ENCODE measurements at regions not wholly inside any gene's neighbourhood (a gene's known extent, or its start where the extent isn't known, plus 50 kb on each side); places are given as distances from the start of the nearest gene placed in this dataset.
A peak's percentile ranks its signal among the peaks of the same experiment; 100 is the strongest.

GRCh38 chr3:194983121-194983520 is 287.8 kb downstream of the XXYLT1 start:
- Histone ChIP-seq H3K27me3 (ENCODE audit: control insufficient read depth, insufficient read depth, low read length) (peaks cover 12% of the 10 kb centered on the region), H3K27ac (ENCODE audit: low read depth, low read length) (no peak overlapping the region), H3K9me3 (ENCODE audit: control insufficient read depth, insufficient read depth, low read length) (no peaks in the 10 kb centered on the region; the same call in 1 of the 2 replicates), H3K4me3 (ENCODE audit: low read depth, low read length) (no peak overlapping the region)
- DNase-seq (ENCODE audit: low read depth, low spot score): no peak
- CTCF ChIA-PET: no interaction called here
- TF ChIP-seq CTCF (IDR thresholded peaks at IDR 0.05; ENCODE audit: low read depth, low read length): no peak
- POLR2A ChIA-PET: no interaction called here

- POLR2A ChIA-PET: no interaction called here
- CTCF ChIA-PET: no interaction called here
- TF ChIP-seq CTCF (IDR thresholded peaks at IDR 0.05; ENCODE audit: low read depth, low read length): no peak
Observed at GRCh38 chr3:194983620-194984019, 287.3 kb downstream of the XXYLT1 start.

GRCh38 chr3:194984066-194984465 is 286.9 kb downstream of the XXYLT1 start:
- POLR2A ChIA-PET: interaction anchor here (1.3 kb wide), 1 partner anchor 298 kb away, joined by 5 read pairs; the partner anchor contains the start of gene FAM43A

More at GRCh38 chr3:194983620-194984019, 287.3 kb downstream of the XXYLT1 start:
- peaks cover 12% of the 10 kb centered on the region for H3K27me3 ChIP-seq (ENCODE audit: control insufficient read depth, insufficient read depth, low read length)
- H3K4me3 ChIP-seq (ENCODE audit: low read depth, low read length): no peak overlapping the region
- H3K9me3 ChIP-seq (ENCODE audit: control insufficient read depth, insufficient read depth, low read length): no peaks in the 10 kb centered on the region; the same call in 1 of the 2 replicates
- DNase-seq (ENCODE audit: low read depth, low spot score): no peak
- H3K27ac ChIP-seq (ENCODE audit: low read depth, low read length): no peak overlapping the region

GRCh38 chr3:194984622-194985021 is 286.3 kb downstream of the XXYLT1 start:
- H3K4me3 ChIP-seq (ENCODE audit: low read depth, low read length): peak overlapping the region; percentile 27
- POLR2A ChIA-PET: interaction anchor here (1.0 to 1.3 kb wide), 2 partner anchors 299 to 313 kb away, joined by 3 to 5 read pairs; partner anchors contain the start of genes FAM43A and LSG1
- no peak for DNase-seq (ENCODE audit: low read depth, low spot score)
- TF ChIP-seq CTCF (IDR thresholded peaks at IDR 0.05; ENCODE audit: low read depth, low read length): no peak
- H3K27me3 ChIP-seq (ENCODE audit: control insufficient read depth, insufficient read depth, low read length): peaks cover 12% of the 10 kb centered on the region
- H3K27ac ChIP-seq (ENCODE audit: low read depth, low read length): no peak overlapping the region
- CTCF ChIA-PET: interaction anchor here (0.6 to 1.7 kb wide), 8 partner anchors 13 to 313 kb away, joined by 3 to 14 read pairs (median 4); no protein-coding TSS in a partner anchor
- H3K9me3 ChIP-seq (ENCODE audit: control insufficient read depth, insufficient read depth, low read length): no peaks in the 10 kb centered on the region; the same call in 1 of the 2 replicates

More at GRCh38 chr3:194984066-194984465, 286.9 kb downstream of the XXYLT1 start:
- CTCF ChIA-PET: interaction anchor here (0.6 to 1.7 kb wide), 5 partner anchors 19 to 301 kb away, joined by 3 to 14 read pairs (median 5); no protein-coding TSS in a partner anchor
- Histone ChIP-seq H3K4me3 (ENCODE audit: low read depth, low read length) (no peak overlapping the region), H3K27ac (ENCODE audit: low read depth, low read length) (no peak overlapping the region), H3K27me3 (ENCODE audit: control insufficient read depth, insufficient read depth, low read length) (peaks cover 12% of the 10 kb centered on the region), H3K9me3 (ENCODE audit: control insufficient read depth, insufficient read depth, low read length) (no peaks in the 10 kb centered on the region; the same call in 1 of the 2 replicates)
- no peak for TF ChIP-seq CTCF (IDR thresholded peaks at IDR 0.05; ENCODE audit: low read depth, low read length)
- no peak for DNase-seq (ENCODE audit: low read depth, low spot score)

GRCh38 chr3:194985031-194985578 is 285.9 kb downstream of the XXYLT1 start:
- peak; percentile 52 for TF ChIP-seq CTCF (IDR thresholded peaks at IDR 0.05; ENCODE audit: low read depth, low read length)
- ChIA-PET POLR2A (interaction anchor here (0.7 to 1.3 kb wide), 5 partner anchors 17 to 313 kb away, joined by 3 to 5 read pairs (median 3); partner anchors contain the start of genes FAM43A and LSG1), CTCF (interaction anchor here (0.6 to 1.7 kb wide), 11 partner anchors 9 to 314 kb away, joined by 3 to 14 read pairs (median 4); no protein-coding TSS in a partner anchor)
- Histone ChIP-seq H3K9me3 (ENCODE audit: control insufficient read depth, insufficient read depth, low read length) (no peaks in the 10 kb centered on the region; the same call in 1 of the 2 replicates), H3K27ac (ENCODE audit: low read depth, low read length) (no peak overlapping the region), H3K4me3 (ENCODE audit: low read depth, low read length) (peak overlapping the region; percentile 27), H3K27me3 (ENCODE audit: control insufficient read depth, insufficient read depth, low read length) (peaks cover 12% of the 10 kb centered on the region)
- DNase-seq (ENCODE audit: low read depth, low spot score): peak; percentile 41

All from AG04450 (cell line).